Esophagus muscularis mucosa (tissue), 4 donors: ENCODE measurements at regions not wholly inside any gene's neighbourhood (a gene's known extent, or its start where the extent isn't known, plus 50 kb on each side); places are given as distances from the start of the nearest gene placed in this dataset.

Source experiments
- DNase-seq: peaks from one replicate; pipeline ENCODE4 v3.0.0-alpha.2; 2017; ENCODE audit errors: extremely low spot score
- H3K27ac ChIP-seq, 4 donors: fragments of 200-600 bp; sonication (generic); replicated peaks in 1 of 4; 1 replicate in 3 of 4; 2 replicates in 1 of 4; pipeline ENCODE4 v1.5.1; 2016 to 2019; ENCODE audit warnings: mild to moderate bottlenecking in 1 of 4
- H3K27me3 ChIP-seq, 4 donors: fragments of 200-600 bp; sonication (generic); one replicate each; pipeline versions ENCODE4 v1.5.1 to v1.6.0; 2016 to 2019
- H3K36me3 ChIP-seq, 4 donors: fragments of 200-600 bp; sonication (generic); one replicate each; pipeline ENCODE4 v1.5.1; 2016 to 2019
- H3K4me1 ChIP-seq, 4 donors: fragments of 200-600 bp; sonication (generic); one replicate each; pipeline ENCODE4 v1.5.1; 2016 to 2019
- H3K4me3 ChIP-seq, 4 donors: fragments of 200-600 bp; sonication (generic); 1 replicate in 2 of 4; 2 replicates in 2 of 4; pipeline ENCODE4 v1.5.1; 2016 to 2019; ENCODE audit warnings: mild to moderate bottlenecking in 4 of 4, moderate library complexity in 1 of 4
- H3K9me3 ChIP-seq, 4 donors: fragments of 200-600 bp; sonication (generic); 1 replicate in 3 of 4; 2 replicates in 1 of 4; pipeline ENCODE4 v1.5.1; 2016 to 2019
- EP300 ChIP-seq: sonication (generic); formaldehyde crosslinking; IDR thresholded peaks from one replicate; pipeline ENCODE4 v1.6.1; 2017; ENCODE audit warnings: antibody characterized with exemption
- POLR2A ChIP-seq: fragments of 450-650 bp; IDR thresholded peaks from one replicate; pipeline ENCODE4 v1.6.1; 2017; ENCODE audit warnings: antibody characterized with exemption, moderate library complexity, mild to moderate bottlenecking, low read depth
- POLR2AphosphoS5 ChIP-seq, 2 donors: sonication (generic); formaldehyde crosslinking; IDR thresholded peaks; one replicate each; pipeline ENCODE4 v1.6.1; 2017; ENCODE audit warnings: antibody characterized with exemption in 2 of 2
- WGBS: methylation state at CpG from one replicate; pipeline ENCODE4 v1.1.5; 2018; 5-methylcytosine and 5-hydroxymethylcytosine counted together
- intact Hi-C: fragments of 100-400 bp; cut with DNase I; formaldehyde crosslinking; loops from one replicate; pipeline ENCODE4 v1.15.1; 2023
- TF ChIP-seq, protein P1 (sequence below), 3 experiments: fragments of 200-600 bp in 2 of 3; fragments of 450-650 bp in 1 of 3; sonication (generic) in 2 of 3; IDR thresholded peaks; one replicate each; pipeline ENCODE4 v1.5.1; 2017 to 2019; ENCODE audit warnings: antibody characterized with exemption in 3 of 3, mild to moderate bottlenecking in 2 of 3, moderate library complexity in 1 of 3

DNA sequence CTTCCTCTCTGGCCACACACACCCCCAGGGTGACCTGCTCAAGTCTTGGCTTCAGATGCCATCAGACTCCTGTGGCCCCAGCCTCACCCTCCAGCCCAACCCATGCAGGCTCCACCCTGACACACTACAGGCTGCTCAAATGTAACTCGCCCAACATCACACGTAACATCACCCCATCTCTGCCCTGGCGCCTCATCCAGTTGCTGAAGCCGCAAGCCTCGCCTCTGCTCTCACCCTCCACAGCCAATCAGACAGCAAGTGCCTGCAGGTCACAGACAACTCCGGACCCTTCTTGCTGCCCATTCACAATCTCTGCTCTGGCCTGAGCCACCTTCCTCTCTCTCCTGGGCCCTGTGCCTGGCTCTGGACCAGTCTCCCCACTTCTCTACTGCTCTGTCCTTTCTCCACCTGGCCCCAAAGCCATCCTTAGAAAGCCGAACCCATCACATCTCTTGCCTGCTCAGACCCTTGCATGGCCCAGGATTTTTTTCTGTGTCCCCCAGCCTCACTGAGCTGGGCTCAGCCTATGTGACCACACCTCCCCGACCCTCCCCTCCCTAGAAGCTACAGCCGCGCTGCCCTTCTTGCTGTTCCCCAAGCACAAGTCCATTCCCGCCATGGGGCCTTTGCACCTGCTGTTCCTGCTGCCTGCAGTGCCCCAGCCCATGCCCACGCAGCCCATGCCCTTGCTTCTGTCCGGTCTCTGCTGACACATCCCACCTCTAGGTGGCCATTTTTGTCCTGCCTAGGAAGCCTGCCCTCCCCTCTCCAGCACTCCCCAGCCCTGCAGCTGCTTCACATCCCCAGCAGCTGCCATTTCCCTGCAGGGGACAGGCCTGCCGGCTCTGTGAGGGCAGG, 333.9 kb downstream of the CTTN start:
- TF ChIP-seq, protein P1, sequence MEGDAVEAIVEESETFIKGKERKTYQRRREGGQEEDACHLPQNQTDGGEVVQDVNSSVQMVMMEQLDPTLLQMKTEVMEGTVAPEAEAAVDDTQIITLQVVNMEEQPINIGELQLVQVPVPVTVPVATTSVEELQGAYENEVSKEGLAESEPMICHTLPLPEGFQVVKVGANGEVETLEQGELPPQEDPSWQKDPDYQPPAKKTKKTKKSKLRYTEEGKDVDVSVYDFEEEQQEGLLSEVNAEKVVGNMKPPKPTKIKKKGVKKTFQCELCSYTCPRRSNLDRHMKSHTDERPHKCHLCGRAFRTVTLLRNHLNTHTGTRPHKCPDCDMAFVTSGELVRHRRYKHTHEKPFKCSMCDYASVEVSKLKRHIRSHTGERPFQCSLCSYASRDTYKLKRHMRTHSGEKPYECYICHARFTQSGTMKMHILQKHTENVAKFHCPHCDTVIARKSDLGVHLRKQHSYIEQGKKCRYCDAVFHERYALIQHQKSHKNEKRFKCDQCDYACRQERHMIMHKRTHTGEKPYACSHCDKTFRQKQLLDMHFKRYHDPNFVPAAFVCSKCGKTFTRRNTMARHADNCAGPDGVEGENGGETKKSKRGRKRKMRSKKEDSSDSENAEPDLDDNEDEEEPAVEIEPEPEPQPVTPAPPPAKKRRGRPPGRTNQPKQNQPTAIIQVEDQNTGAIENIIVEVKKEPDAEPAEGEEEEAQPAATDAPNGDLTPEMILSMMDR (IDR thresholded peaks at IDR 0.05): no peak
- TF ChIP-seq EP300 (no peak), POLR2AphosphoS5 (IDR thresholded peaks at IDR 0.05) (no peak), POLR2A (no peak)
- Histone ChIP-seq H3K4me3 (no peak overlapping the region), H3K9me3 (peaks cover 0 to under 1% (median 0%) of the 10 kb centered on the region in 4 donors), H3K27me3 (no peaks in the 10 kb centered on the region), H3K4me1 (no peaks in the 10 kb centered on the region), H3K36me3 (no peaks in the 10 kb centered on the region), H3K27ac (no peak overlapping the region)
- WGBS: 87% methylated on average over 14 of the region's 14 CpGs
- intact Hi-C loops: no loop called here
- DNase-seq: no peak

GRCh38 chr11:70732881-70733196, 334.5 kb downstream of the CTTN start:
- intact Hi-C loops: no loop called here
- 85% methylated on average over 16 of the region's 16 CpGs for WGBS
- H3K27ac ChIP-seq: no peak overlapping the region
- no peak for DNase-seq
- H3K4me3 ChIP-seq: no peak overlapping the region
- H3K9me3 ChIP-seq: no peaks in the 10 kb centered on the region
- no peaks in the 10 kb centered on the region for H3K4me1 ChIP-seq
- no peaks in the 10 kb centered on the region for H3K27me3 ChIP-seq
- TF ChIP-seq EP300 (no peak), POLR2AphosphoS5 (IDR thresholded peaks at IDR 0.05) (no peak), POLR2A (no peak)
- TF ChIP-seq, protein P1 (IDR thresholded peaks at IDR 0.05): no peak
- H3K36me3 ChIP-seq: no peaks in the 10 kb centered on the region

DNA sequence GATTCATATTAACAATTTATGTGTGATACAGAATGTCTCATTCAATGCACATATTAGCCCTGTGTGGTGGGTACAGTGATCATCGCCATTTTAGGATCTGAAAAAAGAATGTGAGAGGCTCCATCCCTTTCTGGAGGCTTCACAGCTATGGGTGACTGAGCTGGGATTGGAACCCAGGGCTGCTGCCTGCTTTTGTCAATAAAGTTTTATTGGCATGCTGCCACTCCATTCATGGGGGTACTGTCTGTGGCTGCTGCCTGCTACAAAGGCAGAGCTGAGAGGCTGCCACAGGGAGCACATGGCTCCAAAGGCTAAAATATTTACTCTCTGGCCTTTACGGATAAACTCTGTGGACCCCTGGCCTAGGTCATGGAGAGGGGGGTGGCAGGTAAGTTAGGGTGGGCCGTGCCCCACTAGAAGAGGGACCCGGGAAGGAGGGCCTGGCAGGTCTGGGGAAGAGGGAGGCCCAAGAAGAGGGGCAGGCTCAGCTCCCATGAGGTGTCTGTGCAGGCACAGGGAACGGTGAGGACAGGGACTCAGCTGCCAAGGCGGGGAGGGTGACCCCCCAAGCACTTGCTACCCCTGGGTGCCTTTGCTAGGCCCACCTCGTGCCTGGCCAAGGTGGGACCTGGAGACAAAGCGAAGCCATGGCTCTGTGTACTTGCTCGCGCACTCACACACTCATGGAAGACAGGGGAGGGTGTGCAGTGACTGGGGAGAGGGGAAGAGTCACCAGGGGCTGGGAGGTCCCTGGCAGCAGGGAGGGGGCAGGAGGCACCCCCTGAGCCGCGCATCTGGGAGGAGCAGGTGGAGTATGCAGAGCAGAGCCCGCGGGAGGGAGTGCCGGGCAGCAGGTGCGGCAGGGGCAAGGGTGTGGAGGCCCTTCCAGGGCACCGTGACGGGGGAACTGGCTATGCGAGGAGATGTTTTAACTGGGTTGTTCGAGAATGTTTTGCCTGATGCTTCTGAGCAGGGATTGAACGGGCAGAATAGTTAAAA, 335.3 kb downstream of the CTTN start:
- intact Hi-C loops: no loop called here
- H3K36me3 ChIP-seq: no peaks in the 10 kb centered on the region
- H3K27me3 ChIP-seq: no peaks in the 10 kb centered on the region
- no peaks in the 10 kb centered on the region for H3K9me3 ChIP-seq
- no peak overlapping the region for H3K4me3 ChIP-seq
- 84% methylated on average over 21 of the region's 21 CpGs for WGBS
- TF ChIP-seq POLR2AphosphoS5 (IDR thresholded peaks at IDR 0.05) (no peak), EP300 (no peak), POLR2A (no peak)
- TF ChIP-seq, protein P1 (IDR thresholded peaks at IDR 0.05): no peak
- DNase-seq: no peak
- H3K27ac ChIP-seq: no peak overlapping the region
- no peaks in the 10 kb centered on the region for H3K4me1 ChIP-seq

- H3K36me3 ChIP-seq: no peaks in the 10 kb centered on the region
- no peak overlapping the region for H3K4me3 ChIP-seq
- H3K27me3 ChIP-seq: no peaks in the 10 kb centered on the region
- H3K4me1 ChIP-seq: no peaks in the 10 kb centered on the region
- no peak overlapping the region for H3K27ac ChIP-seq
- H3K9me3 ChIP-seq: no peaks in the 10 kb centered on the region
- intact Hi-C loops: no loop called here
- WGBS: 95% methylated on average over 7 of the region's 8 CpGs
- TF ChIP-seq POLR2AphosphoS5 (IDR thresholded peaks at IDR 0.05) (no peak), POLR2A (no peak), EP300 (no peak)
- TF ChIP-seq, protein P1 (IDR thresholded peaks at IDR 0.05): no peak
- no peak for DNase-seq
Measured at GRCh38 chr11:70734379-70734778, 336.1 kb downstream of the CTTN start.
